ENCODE measurements at regions not wholly inside any gene's neighbourhood (a gene's known extent, or its start where the extent isn't known, plus 50 kb on each side); places are given as distances from the start of the nearest gene placed in this dataset.

DNA sequence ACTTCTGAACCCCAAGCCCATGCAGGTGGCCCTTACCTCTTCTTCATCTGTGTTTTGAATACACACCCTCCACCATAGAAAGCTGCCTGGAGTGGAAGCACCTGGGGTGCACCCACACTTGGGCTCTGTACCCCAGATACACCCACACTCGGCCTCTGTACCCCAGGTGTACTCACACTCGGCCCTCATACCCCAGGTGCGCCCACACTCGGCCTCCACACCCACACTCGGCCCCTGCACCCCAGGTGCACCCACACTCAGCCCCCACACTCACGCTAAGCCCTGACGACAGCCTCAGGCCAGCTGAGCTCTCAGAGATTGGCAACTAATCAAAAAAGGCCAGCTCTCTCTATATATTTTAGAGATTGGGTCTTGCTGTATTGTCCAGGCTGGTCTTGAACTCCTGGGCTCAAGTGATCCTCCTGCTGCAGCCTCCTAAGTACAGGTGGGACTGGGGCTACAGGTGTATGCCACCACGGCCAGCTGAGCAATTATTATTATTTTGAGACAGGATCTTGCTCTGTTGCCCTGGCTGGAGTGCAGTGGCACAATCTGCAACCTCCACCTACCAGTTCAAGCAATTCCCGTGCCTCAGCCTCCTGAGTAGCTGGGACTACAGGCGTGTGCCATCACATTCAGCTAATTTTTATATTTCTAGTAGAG is 68.9 kb downstream of the PEX11G start:
- no peak overlapping the region for H3K9ac ChIP-seq
- TF ChIP-seq GABPA (IDR thresholded peaks at IDR 0.05; ENCODE audit: low read depth) (no peak), FOXM1 (IDR thresholded peaks at IDR 0.05; ENCODE audit: low read depth) (no peak), NRF1 (IDR thresholded peaks at IDR 0.05; ENCODE audit: low read depth, low read length) (no peak), FOXJ3 (CRISPR knock-in tag; IDR thresholded peaks at IDR 0.05) (no peak), MEF2A (IDR thresholded peaks at IDR 0.05; ENCODE audit: borderline replicate concordance, low read depth) (no peak)
- TF ChIP-seq, protein P1, sequence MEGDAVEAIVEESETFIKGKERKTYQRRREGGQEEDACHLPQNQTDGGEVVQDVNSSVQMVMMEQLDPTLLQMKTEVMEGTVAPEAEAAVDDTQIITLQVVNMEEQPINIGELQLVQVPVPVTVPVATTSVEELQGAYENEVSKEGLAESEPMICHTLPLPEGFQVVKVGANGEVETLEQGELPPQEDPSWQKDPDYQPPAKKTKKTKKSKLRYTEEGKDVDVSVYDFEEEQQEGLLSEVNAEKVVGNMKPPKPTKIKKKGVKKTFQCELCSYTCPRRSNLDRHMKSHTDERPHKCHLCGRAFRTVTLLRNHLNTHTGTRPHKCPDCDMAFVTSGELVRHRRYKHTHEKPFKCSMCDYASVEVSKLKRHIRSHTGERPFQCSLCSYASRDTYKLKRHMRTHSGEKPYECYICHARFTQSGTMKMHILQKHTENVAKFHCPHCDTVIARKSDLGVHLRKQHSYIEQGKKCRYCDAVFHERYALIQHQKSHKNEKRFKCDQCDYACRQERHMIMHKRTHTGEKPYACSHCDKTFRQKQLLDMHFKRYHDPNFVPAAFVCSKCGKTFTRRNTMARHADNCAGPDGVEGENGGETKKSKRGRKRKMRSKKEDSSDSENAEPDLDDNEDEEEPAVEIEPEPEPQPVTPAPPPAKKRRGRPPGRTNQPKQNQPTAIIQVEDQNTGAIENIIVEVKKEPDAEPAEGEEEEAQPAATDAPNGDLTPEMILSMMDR (IDR thresholded peaks at IDR 0.05), result no peak
- TF ChIP-seq, protein P2, sequence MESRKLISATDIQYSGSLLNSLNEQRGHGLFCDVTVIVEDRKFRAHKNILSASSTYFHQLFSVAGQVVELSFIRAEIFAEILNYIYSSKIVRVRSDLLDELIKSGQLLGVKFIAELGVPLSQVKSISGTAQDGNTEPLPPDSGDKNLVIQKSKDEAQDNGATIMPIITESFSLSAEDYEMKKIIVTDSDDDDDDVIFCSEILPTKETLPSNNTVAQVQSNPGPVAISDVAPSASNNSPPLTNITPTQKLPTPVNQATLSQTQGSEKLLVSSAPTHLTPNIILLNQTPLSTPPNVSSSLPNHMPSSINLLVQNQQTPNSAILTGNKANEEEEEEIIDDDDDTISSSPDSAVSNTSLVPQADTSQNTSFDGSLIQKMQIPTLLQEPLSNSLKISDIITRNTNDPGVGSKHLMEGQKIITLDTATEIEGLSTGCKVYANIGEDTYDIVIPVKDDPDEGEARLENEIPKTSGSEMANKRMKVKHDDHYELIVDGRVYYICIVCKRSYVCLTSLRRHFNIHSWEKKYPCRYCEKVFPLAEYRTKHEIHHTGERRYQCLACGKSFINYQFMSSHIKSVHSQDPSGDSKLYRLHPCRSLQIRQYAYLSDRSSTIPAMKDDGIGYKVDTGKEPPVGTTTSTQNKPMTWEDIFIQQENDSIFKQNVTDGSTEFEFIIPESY (IDR thresholded peaks at IDR 0.05; ENCODE audit: borderline replicate concordance, low read depth), result no peak
- no peaks in the 10 kb centered on the region for H3F3A ChIP-seq (replicated peaks; ENCODE audit: insufficient read depth)
- H3K4me2 ChIP-seq, result no peak overlapping the region
- no peak for DNase-seq
- no peaks in the 10 kb centered on the region for H3K27me3 ChIP-seq (ENCODE audit: insufficient read depth)
- no peak overlapping the region for H2AFZ ChIP-seq (ENCODE audit: low read depth)
- H3K36me3 ChIP-seq (replicated peaks in 1 of 2; ENCODE audit: control insufficient read depth in 1 of 2, insufficient read depth in 2 of 2, low read length in 1 of 2), result peaks cover 0 to 7% of the 10 kb centered on the region in 2 experiments
- 96% methylated on average over 10 of the region's 10 CpGs for WGBS (ENCODE audit: low lambda C conversion rate)
- H3K9me2 ChIP-seq, result no peaks in the 10 kb centered on the region
- H3K9me3 ChIP-seq, result no peaks in the 10 kb centered on the region
- H3K4me3 ChIP-seq (ENCODE audit: low read depth in 2 of 2, low read length in 1 of 2), result no peak overlapping the region
- no peaks in the 10 kb centered on the region for H3K4me1 ChIP-seq (ENCODE audit: control insufficient read depth in 1 of 2, insufficient read depth in 2 of 2, low read depth in 1 of 2, low read length in 1 of 2)
- peaks cover 34% of the 10 kb centered on the region for H4K20me1 ChIP-seq (ENCODE audit: insufficient read depth)
- peaks cover 26% of the 10 kb centered on the region for H3K79me2 ChIP-seq (ENCODE audit: insufficient read depth)
- POLR2A ChIA-PET, result interaction anchor here (0.6 kb wide), 1 partner anchor 12 kb away, joined by 3 read pairs; no protein-coding TSS in a partner anchor
- H3K27ac ChIP-seq (ENCODE audit: low read depth in 2 of 2, low read length in 1 of 2), result no peak overlapping the region
- CTCF ChIA-PET, result no interaction called here

DNA sequence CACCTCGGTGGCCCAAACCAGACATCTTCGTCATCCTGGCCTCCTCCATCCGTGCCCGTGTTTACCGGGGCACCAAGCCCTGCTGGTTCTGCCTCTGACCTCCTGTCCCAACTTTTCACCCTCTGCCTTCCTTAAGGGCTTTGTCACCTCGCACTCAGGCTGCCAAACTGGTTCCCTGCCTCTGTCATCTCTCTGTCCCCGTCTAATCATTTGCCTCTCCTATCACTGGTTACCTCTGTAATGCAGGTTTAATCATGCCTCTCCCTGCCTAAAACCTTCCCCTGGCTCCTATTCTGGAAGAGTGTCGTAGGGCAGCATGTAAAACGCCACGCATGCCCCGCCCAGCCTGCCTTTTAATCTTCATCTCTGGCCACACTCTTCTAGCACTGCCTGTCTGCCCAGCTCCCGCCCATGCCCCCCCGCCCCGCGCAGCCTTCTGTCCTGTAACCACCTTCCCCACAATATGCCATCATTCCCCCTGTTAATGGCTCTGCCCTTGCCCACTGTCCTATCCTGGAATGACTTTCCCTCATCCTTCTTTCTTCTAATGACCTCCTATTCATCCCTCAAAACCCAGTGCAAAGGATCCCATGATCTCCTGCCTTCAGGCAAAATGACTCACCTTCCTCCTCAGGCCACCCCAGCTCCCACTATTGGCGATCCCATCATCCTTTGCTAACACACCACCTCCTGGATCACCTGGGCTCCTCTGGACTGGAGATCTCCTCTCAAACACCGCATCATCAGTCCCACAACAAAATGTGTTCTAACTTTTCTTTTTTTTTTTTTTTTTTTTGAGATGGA is 66.7 kb downstream of the PEX11G start:
- WGBS (ENCODE audit: low lambda C conversion rate), result 89% methylated on average over 17 of the region's 17 CpGs
- Histone ChIP-seq H4K20me1 (ENCODE audit: insufficient read depth) (peaks cover 24% of the 10 kb centered on the region), H3K79me2 (ENCODE audit: insufficient read depth) (peaks cover 30% of the 10 kb centered on the region)
- TF ChIP-seq TEAD4 (IDR thresholded peaks at IDR 0.05; ENCODE audit: borderline replicate concordance, insufficient read depth) (no peak), JUND (IDR thresholded peaks at IDR 0.05) (no peak), FOSL2 (IDR thresholded peaks at IDR 0.05; ENCODE audit: borderline replicate concordance, low read depth) (no peak), NFIC (IDR thresholded peaks at IDR 0.05; ENCODE audit: borderline replicate concordance) (no peak), RCOR1 (IDR thresholded peaks at IDR 0.05; ENCODE audit: low read length) (no peak), SIN3A (IDR thresholded peaks at IDR 0.05; ENCODE audit: borderline replicate concordance, low read depth, low read length) (no peak), FOXJ3 (CRISPR knock-in tag; IDR thresholded peaks at IDR 0.05) (no peak), RXRA (IDR thresholded peaks at IDR 0.05; ENCODE audit: borderline replicate concordance, low read depth) (no peak), RFX5 (IDR thresholded peaks at IDR 0.05; ENCODE audit: low read length) (no peak), MEF2A (IDR thresholded peaks at IDR 0.05; ENCODE audit: borderline replicate concordance, low read depth) (no peak), GATA2 (CRISPR knock-in tag; IDR thresholded peaks at IDR 0.05) (no peak), RAD21 (IDR thresholded peaks at IDR 0.05; ENCODE audit: low read length) (no peak), NRF1 (IDR thresholded peaks at IDR 0.05; ENCODE audit: low read depth, low read length) (no peak)
- TF ChIP-seq, protein P3, sequence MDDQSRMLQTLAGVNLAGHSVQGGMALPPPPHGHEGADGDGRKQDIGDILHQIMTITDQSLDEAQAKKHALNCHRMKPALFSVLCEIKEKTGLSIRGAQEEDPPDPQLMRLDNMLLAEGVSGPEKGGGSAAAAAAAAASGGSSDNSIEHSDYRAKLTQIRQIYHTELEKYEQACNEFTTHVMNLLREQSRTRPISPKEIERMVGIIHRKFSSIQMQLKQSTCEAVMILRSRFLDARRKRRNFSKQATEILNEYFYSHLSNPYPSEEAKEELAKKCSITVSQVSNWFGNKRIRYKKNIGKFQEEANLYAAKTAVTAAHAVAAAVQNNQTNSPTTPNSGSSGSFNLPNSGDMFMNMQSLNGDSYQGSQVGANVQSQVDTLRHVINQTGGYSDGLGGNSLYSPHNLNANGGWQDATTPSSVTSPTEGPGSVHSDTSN (IDR thresholded peaks at IDR 0.05), result no peak
- TF ChIP-seq, protein P4, sequence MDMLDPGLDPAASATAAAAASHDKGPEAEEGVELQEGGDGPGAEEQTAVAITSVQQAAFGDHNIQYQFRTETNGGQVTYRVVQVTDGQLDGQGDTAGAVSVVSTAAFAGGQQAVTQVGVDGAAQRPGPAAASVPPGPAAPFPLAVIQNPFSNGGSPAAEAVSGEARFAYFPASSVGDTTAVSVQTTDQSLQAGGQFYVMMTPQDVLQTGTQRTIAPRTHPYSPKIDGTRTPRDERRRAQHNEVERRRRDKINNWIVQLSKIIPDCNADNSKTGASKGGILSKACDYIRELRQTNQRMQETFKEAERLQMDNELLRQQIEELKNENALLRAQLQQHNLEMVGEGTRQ (IDR thresholded peaks at IDR 0.05; ENCODE audit: borderline replicate concordance, low read depth, low read length), result no peak

More for the DNA sequence above, 66.7 kb downstream of the PEX11G start:
- Histone ChIP-seq H3K9me2 (no peaks in the 10 kb centered on the region), H3K9me3 (no peaks in the 10 kb centered on the region), H3K4me3 (ENCODE audit: low read depth in 2 of 2, low read length in 1 of 2) (no peak overlapping the region), H3K9ac (no peak overlapping the region), H3K4me1 (ENCODE audit: control insufficient read depth in 1 of 2, insufficient read depth in 2 of 2, low read depth in 1 of 2, low read length in 1 of 2) (no peaks in the 10 kb centered on the region), H3K27me3 (ENCODE audit: insufficient read depth) (no peaks in the 10 kb centered on the region), H2AFZ (ENCODE audit: low read depth) (no peak overlapping the region), H3F3A (replicated peaks; ENCODE audit: insufficient read depth) (no peaks in the 10 kb centered on the region), H3K36me3 (replicated peaks in 1 of 2; ENCODE audit: control insufficient read depth in 1 of 2, insufficient read depth in 2 of 2, low read length in 1 of 2) (peaks cover 0 to 10% of the 10 kb centered on the region in 2 experiments), H3K4me2 (no peak overlapping the region), H3K27ac (ENCODE audit: low read depth in 2 of 2, low read length in 1 of 2) (no peak overlapping the region)
- ChIA-PET POLR2A (no interaction called here), CTCF (no interaction called here)
- no peak for DNase-seq

Data from SK-N-SH (cell line).